MCF 10A (cell line): ENCODE measurements at regions not wholly inside any gene's neighbourhood (a gene's known extent, or its start where the extent isn't known, plus 50 kb on each side); places are given as distances from the start of the nearest gene placed in this dataset.

ENCODE experiments used
- BruUV-seq: library from RNA; stranded (reverse); fragments of 400-500 nt; replicated peaks from 2 replicates; lab custom pipeline; 2021; lab: Mats Ljungman, UMichigan
- CTCF ChIA-PET: fragments of 300-600 bp; sonication (Branson Sonifier 250); formaldehyde crosslinking; extraction: SDS; loops from one replicate; lab custom pipeline; 2021; ENCODE audit warnings: antibody characterized with exemption, inconsistent platforms; lab: Yijun Ruan, JAX
- POLR2A ChIA-PET: fragments of 300-600, 350-650 bp; sonication (Branson Sonifier 250); formaldehyde crosslinking; extraction: SDS; loops from one replicate; lab custom pipeline; 2020; ENCODE audit warnings: antibody characterized with exemption, inconsistent platforms; lab: Yijun Ruan, JAX
- DNase-seq: peaks from one replicate; pipeline ENCODE4 v3.0.0-alpha.2; 2018; ENCODE audit not compliant: unreplicated experiment
- H3K27ac Mint-ChIP-seq: one replicate; pipeline ENCODE4 v1.8.0; 2022; ENCODE audit warnings: mild to moderate bottlenecking, low read depth, mixed read lengths; ENCODE audit not compliant: unreplicated experiment
- H3K27me3 Mint-ChIP-seq: one replicate; pipeline ENCODE4 v1.8.0; 2022; ENCODE audit warnings: mixed read lengths; ENCODE audit not compliant: insufficient read depth, unreplicated experiment
- H3K36me3 Mint-ChIP-seq: one replicate; pipeline ENCODE4 v1.8.0; 2022; ENCODE audit warnings: mild to moderate bottlenecking, moderate library complexity, mixed read lengths; ENCODE audit not compliant: insufficient read depth, unreplicated experiment
- H3K4me1 Mint-ChIP-seq: one replicate; pipeline ENCODE4 v1.8.0; 2022; ENCODE audit warnings: mixed read lengths; ENCODE audit not compliant: insufficient read depth, unreplicated experiment
- H3K4me3 Mint-ChIP-seq: one replicate; pipeline ENCODE4 v1.8.0; 2022; ENCODE audit warnings: mild to moderate bottlenecking, moderate library complexity, mixed read lengths; ENCODE audit not compliant: unreplicated experiment
- H3K9me3 Mint-ChIP-seq: one replicate; pipeline ENCODE4 v1.8.0; 2022; ENCODE audit warnings: mixed read lengths; ENCODE audit not compliant: unreplicated experiment
- intact Hi-C: fragments of 100-400 bp; cut with micrococcal nuclease; formaldehyde crosslinking; loops from 2 replicates; pipeline ENCODE4 v1.14.1; 2022
- TF ChIP-seq, protein P1 (sequence below): fragments of 200-600 bp; IDR thresholded peaks from one replicate; pipeline ENCODE4 v1.8.0; 2022; ENCODE audit warnings: antibody characterized with exemption, mild to moderate bottlenecking; ENCODE audit not compliant: unreplicated experiment

DNA sequence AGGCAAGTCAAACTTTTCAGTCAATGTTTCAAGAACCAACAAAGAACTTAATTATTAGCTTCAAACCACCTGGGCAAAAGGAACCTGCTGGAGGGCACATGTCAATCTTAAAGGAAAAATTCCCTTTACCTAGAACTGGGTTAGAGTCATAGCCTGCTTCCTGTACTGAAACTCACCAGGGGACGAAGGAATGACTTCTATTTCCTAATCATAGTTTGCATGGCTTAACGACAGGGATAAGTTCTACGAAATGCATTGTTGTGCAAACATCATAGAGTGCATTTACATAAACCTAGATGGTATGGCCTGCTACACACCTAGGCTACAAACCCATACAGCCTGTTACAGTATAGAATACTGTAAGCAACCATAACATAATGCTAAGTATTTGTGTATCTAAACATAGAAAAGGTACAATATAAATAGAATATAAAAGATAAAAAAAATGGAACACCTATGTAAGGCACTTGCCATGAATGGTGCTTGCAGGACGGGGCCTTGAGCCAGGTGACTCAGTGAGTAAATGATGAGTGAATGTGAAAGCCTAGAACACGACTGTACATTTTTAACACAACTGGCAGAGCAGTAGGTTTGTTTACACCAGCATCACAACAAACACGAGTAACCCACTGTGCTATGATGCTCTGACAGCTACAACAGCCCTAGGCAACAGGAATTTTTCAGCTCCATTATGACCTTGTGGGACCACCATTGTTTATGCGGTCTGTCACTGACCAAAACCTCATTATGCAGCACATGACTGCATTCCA, 234.9 kb upstream of the CAND1 start:
- POLR2A ChIA-PET = no interaction called here
- Mint-ChIP-seq H3K9me3 (no peaks in the 10 kb centered on the region), H3K36me3 (no peaks in the 10 kb centered on the region), H3K4me1 (peaks cover 4% of the 10 kb centered on the region), H3K4me3 (no peak overlapping the region), H3K27ac (no peak overlapping the region), H3K27me3 (no peaks in the 10 kb centered on the region)
- intact Hi-C loops = loop anchor here (10.0 kb wide), 1 partner anchor 111 kb away; no protein-coding TSS in a partner anchor
- BruUV-seq = no TSS peak
- CTCF ChIA-PET = interaction anchor here (0.6 to 1.9 kb wide), 6 partner anchors 9 to 188 kb away, joined by 3 to 10 read pairs (median 4); no protein-coding TSS in a partner anchor
- TF ChIP-seq, protein P1, sequence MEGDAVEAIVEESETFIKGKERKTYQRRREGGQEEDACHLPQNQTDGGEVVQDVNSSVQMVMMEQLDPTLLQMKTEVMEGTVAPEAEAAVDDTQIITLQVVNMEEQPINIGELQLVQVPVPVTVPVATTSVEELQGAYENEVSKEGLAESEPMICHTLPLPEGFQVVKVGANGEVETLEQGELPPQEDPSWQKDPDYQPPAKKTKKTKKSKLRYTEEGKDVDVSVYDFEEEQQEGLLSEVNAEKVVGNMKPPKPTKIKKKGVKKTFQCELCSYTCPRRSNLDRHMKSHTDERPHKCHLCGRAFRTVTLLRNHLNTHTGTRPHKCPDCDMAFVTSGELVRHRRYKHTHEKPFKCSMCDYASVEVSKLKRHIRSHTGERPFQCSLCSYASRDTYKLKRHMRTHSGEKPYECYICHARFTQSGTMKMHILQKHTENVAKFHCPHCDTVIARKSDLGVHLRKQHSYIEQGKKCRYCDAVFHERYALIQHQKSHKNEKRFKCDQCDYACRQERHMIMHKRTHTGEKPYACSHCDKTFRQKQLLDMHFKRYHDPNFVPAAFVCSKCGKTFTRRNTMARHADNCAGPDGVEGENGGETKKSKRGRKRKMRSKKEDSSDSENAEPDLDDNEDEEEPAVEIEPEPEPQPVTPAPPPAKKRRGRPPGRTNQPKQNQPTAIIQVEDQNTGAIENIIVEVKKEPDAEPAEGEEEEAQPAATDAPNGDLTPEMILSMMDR = no peak
- DNase-seq = peak; percentile 90

GRCh38 chr12:67035121-67035520, 234.0 kb upstream of the CAND1 start:
- H3K27me3 Mint-ChIP-seq = no peaks in the 10 kb centered on the region
- no peak overlapping the region for H3K27ac Mint-ChIP-seq
- intact Hi-C loops = loop anchor here (10.0 kb wide), 1 partner anchor 110 kb away; no protein-coding TSS in a partner anchor
- TF ChIP-seq, protein P1 = no peak
- H3K4me1 Mint-ChIP-seq = peaks cover 4% of the 10 kb centered on the region
- H3K4me3 Mint-ChIP-seq = no peak overlapping the region
- H3K9me3 Mint-ChIP-seq = no peaks in the 10 kb centered on the region
- H3K36me3 Mint-ChIP-seq = no peaks in the 10 kb centered on the region
- ChIA-PET POLR2A (no interaction called here), CTCF (interaction anchor here (0.6 to 1.9 kb wide), 5 partner anchors 9 to 187 kb away, joined by 3 to 4 read pairs (median 4); no protein-coding TSS in a partner anchor)
- no peak for DNase-seq
- BruUV-seq = no TSS peak

DNA sequence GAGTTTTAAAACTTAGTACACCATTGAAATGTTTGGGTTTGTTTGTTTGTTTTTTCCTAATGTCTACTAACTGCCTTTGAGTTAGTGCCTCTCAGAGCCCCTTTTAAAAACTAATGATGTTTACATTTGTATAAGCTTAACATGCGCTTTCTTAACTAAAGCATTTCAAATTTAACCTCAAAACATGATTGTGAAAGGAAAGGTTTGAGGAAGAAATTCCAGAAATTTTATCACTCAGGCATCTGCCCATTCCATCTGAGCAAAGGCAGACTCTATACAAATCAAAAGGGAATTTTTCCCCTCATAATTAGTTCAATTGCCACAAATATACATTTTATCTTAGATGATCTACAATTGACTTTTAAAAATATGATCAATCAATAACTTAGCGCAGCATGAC, 230.7 kb upstream of the CAND1 start:
- no TSS peak for BruUV-seq
- no peaks in the 10 kb centered on the region for H3K36me3 Mint-ChIP-seq
- intact Hi-C loops = loop anchor here (10.0 kb wide), 1 partner anchor 106 kb away; no protein-coding TSS in a partner anchor
- no peaks in the 10 kb centered on the region for H3K27me3 Mint-ChIP-seq
- TF ChIP-seq, protein P1 = no peak
- no peak for DNase-seq
- H3K27ac Mint-ChIP-seq = no peak overlapping the region
- no peaks in the 10 kb centered on the region for H3K9me3 Mint-ChIP-seq
- CTCF ChIA-PET = interaction anchor here (0.7 to 1.9 kb wide), 3 partner anchors 93 to 183 kb away, joined by 3 to 5 read pairs (median 4); no protein-coding TSS in a partner anchor
- H3K4me3 Mint-ChIP-seq = no peak overlapping the region
- POLR2A ChIA-PET = no interaction called here
- peaks cover 8% of the 10 kb centered on the region for H3K4me1 Mint-ChIP-seq
